GM19452 (cell line): ENCODE measurements at regions not wholly inside any gene's neighbourhood (a gene's known extent, or its start where the extent isn't known, plus 50 kb on each side); places are given as distances from the start of the nearest gene placed in this dataset.

Experiments used
- ATAC-seq: cut with Tn5 transposase; IDR thresholded peaks from one replicate; pipeline ENCODE4 v1.9.1; 2021; ENCODE audit not compliant: unreplicated experiment

GRCh38 chr5:87954121-87954520, 314.5 kb downstream of the TMEM161B start:
- no peak for ATAC-seq

GRCh38 chr5:87951661-87952060, 317.0 kb downstream of the TMEM161B start:
- no peak for ATAC-seq

- ATAC-seq = no peak
Observed at GRCh38 chr5:87949676-87950631, 318.7 kb downstream of the TMEM161B start.

- no peak for ATAC-seq
Observed at GRCh38 chr5:87948486-87948885, 320.2 kb downstream of the TMEM161B start.

GRCh38 chr5:87946271-87946670, 322.4 kb downstream of the TMEM161B start:
- ATAC-seq = no peak

- no peak for ATAC-seq
Observed at GRCh38 chr5:87945286-87945650, 323.4 kb downstream of the TMEM161B start.

GRCh38 chr5:87944553-87945285, 323.9 kb downstream of the TMEM161B start:
- no peak for ATAC-seq

GRCh38 chr5:87940775-87941174, 327.9 kb downstream of the TMEM161B start:
- no peak for ATAC-seq

GRCh38 chr5:87936667-87937066, 332.0 kb downstream of the TMEM161B start:
- no peak for ATAC-seq

GRCh38 chr5:87924436-87924835, 344.2 kb downstream of the TMEM161B start:
- no peak for ATAC-seq

GRCh38 chr5:87916320-87916719, 352.3 kb downstream of the TMEM161B start:
- ATAC-seq = no peak

- no peak for ATAC-seq
Observed at GRCh38 chr5:87912419-87912818, 356.2 kb downstream of the TMEM161B start.

- ATAC-seq = no peak
Observed at GRCh38 chr5:87909382-87909781, 359.3 kb downstream of the TMEM161B start.

GRCh38 chr5:87906962-87907361, 361.7 kb downstream of the TMEM161B start:
- no peak for ATAC-seq

- no peak for ATAC-seq
Observed at GRCh38 chr5:87900419-87900818, 368.2 kb downstream of the TMEM161B start.

GRCh38 chr5:87899721-87900131, 368.9 kb downstream of the TMEM161B start:
- ATAC-seq = no peak

GRCh38 chr5:87899208-87899661, 369.4 kb downstream of the TMEM161B start:
- ATAC-seq = no peak

GRCh38 chr5:87898574-87898973, 370.1 kb downstream of the TMEM161B start:
- ATAC-seq = no peak

GRCh38 chr5:87888139-87888538, 380.5 kb downstream of the TMEM161B start:
- ATAC-seq = no peak

- no peak for ATAC-seq
Observed at GRCh38 chr5:87887247-87887646, 381.4 kb downstream of the TMEM161B start.

- ATAC-seq = no peak
Observed at GRCh38 chr5:87886164-87886563, 382.5 kb downstream of the TMEM161B start.

GRCh38 chr5:87885758-87886157, 382.9 kb downstream of the TMEM161B start:
- ATAC-seq = no peak
